Activated B cell treated with CpG ODN at 0.5 μM for 24 hours (primary cell): ENCODE measurements at regions not wholly inside any gene's neighbourhood (a gene's known extent, or its start where the extent isn't known, plus 50 kb on each side); places are given as distances from the start of the nearest gene placed in this dataset.

Experiments used
- ATAC-seq: fragments of 200-7000 bp; cut with Tn5 transposase; one replicate; pipeline ENCODE4 v1.10.0; 2021; ENCODE audit warnings: low read depth, mild to moderate bottlenecking, moderate library complexity
- CTCF ChIA-PET: fragments of 350-600 bp; sonication (Branson Sonifier 250); formaldehyde crosslinking; loops from one replicate; lab custom pipeline; 2021; ENCODE audit warnings: antibody characterized with exemption; lab: Charles Lee
- POLR2A ChIA-PET: fragments of 350-600 bp; sonication (Branson Sonifier 250); formaldehyde crosslinking; loops from one replicate; lab custom pipeline; 2021; ENCODE audit warnings: antibody characterized with exemption; lab: Charles Lee
- DNase-seq: peaks from one replicate; pipeline ENCODE4 v3.0.0; 2022
- H3K27ac Mint-ChIP-seq: one replicate; pipeline ENCODE4 v1.8.0; 2020; ENCODE audit warnings: mixed read lengths
- H3K27me3 Mint-ChIP-seq: one replicate; pipeline ENCODE4 v1.8.0; 2021; ENCODE audit warnings: mixed read lengths
- H3K36me3 Mint-ChIP-seq: one replicate; pipeline ENCODE4 v1.8.0; 2021; ENCODE audit warnings: low read depth, mixed read lengths
- H3K4me1 Mint-ChIP-seq: one replicate; pipeline ENCODE4 v1.8.0; 2021; ENCODE audit warnings: mixed read lengths
- H3K4me3 Mint-ChIP-seq: one replicate; pipeline ENCODE4 v1.8.0; 2020; ENCODE audit warnings: mild to moderate bottlenecking, mixed read lengths
- H3K9me3 Mint-ChIP-seq: one replicate; pipeline ENCODE4 v1.8.0; 2020; ENCODE audit warnings: mixed read lengths
- CTCF ChIP-seq: fragments of 200-600 bp; IDR thresholded peaks from one replicate; pipeline ENCODE4 v1.8.0; 2022; ENCODE audit warnings: antibody characterized with exemption, mild to moderate bottlenecking
- intact Hi-C: fragments of 100-400 bp; cut with micrococcal nuclease; formaldehyde crosslinking; loops from one replicate; pipeline ENCODE4 v1.15.1; 2024

- H3K4me3 Mint-ChIP-seq, result no peak overlapping the region
- H3K4me1 Mint-ChIP-seq, result peaks cover under 1% of the 10 kb centered on the region
- no peaks in the 10 kb centered on the region for H3K9me3 Mint-ChIP-seq
- no peaks in the 10 kb centered on the region for H3K36me3 Mint-ChIP-seq
- no peak overlapping the region for H3K27ac Mint-ChIP-seq
- intact Hi-C loops, result no loop called here
- no peak for ATAC-seq
- POLR2A ChIA-PET, result no interaction called here
- H3K27me3 Mint-ChIP-seq, result no peaks in the 10 kb centered on the region
- CTCF ChIA-PET, result no interaction called here
- no peak for TF ChIP-seq CTCF
- DNase-seq, result no peak
Measured at GRCh38 chr5:58151414-58151813, 308.5 kb downstream of the PLK2 start.

- Mint-ChIP-seq H3K27me3 (no peaks in the 10 kb centered on the region), H3K4me3 (no peak overlapping the region), H3K27ac (no peak overlapping the region), H3K36me3 (no peaks in the 10 kb centered on the region), H3K9me3 (no peaks in the 10 kb centered on the region), H3K4me1 (no peaks in the 10 kb centered on the region)
- POLR2A ChIA-PET, result no interaction called here
- CTCF ChIA-PET, result no interaction called here
- ATAC-seq, result no peak
- no peak for TF ChIP-seq CTCF
- no peak for DNase-seq
- intact Hi-C loops, result no loop called here
Measured at GRCh38 chr5:58150926-58151325, 309.0 kb downstream of the PLK2 start.

- no peak for TF ChIP-seq CTCF
- Mint-ChIP-seq H3K4me1 (no peaks in the 10 kb centered on the region), H3K27ac (no peak overlapping the region), H3K9me3 (no peaks in the 10 kb centered on the region), H3K4me3 (no peak overlapping the region), H3K36me3 (no peaks in the 10 kb centered on the region), H3K27me3 (no peaks in the 10 kb centered on the region)
- ChIA-PET CTCF (no interaction called here), POLR2A (no interaction called here)
- ATAC-seq (no peak), DNase-seq (no peak)
- intact Hi-C loops, result no loop called here
Measured at GRCh38 chr5:58149746-58150145, 310.1 kb downstream of the PLK2 start.

- ChIA-PET CTCF (no interaction called here), POLR2A (no interaction called here)
- no peaks in the 10 kb centered on the region for H3K27me3 Mint-ChIP-seq
- no peak overlapping the region for H3K27ac Mint-ChIP-seq
- no peak for TF ChIP-seq CTCF
- DNase-seq (no peak), ATAC-seq (no peak)
- intact Hi-C loops, result no loop called here
- no peak overlapping the region for H3K4me3 Mint-ChIP-seq
- no peaks in the 10 kb centered on the region for H3K9me3 Mint-ChIP-seq
- H3K36me3 Mint-ChIP-seq, result no peaks in the 10 kb centered on the region
- H3K4me1 Mint-ChIP-seq, result no peaks in the 10 kb centered on the region
Measured at GRCh38 chr5:58149345-58149744, 310.5 kb downstream of the PLK2 start.

GRCh38 chr5:58148254-58148775 lies 311.6 kb downstream of the PLK2 start:
- POLR2A ChIA-PET, result no interaction called here
- H3K27me3 Mint-ChIP-seq, result no peaks in the 10 kb centered on the region
- H3K27ac Mint-ChIP-seq, result no peak overlapping the region
- ATAC-seq (no peak), DNase-seq (no peak)
- no peak overlapping the region for H3K4me3 Mint-ChIP-seq
- intact Hi-C loops, result no loop called here
- no peaks in the 10 kb centered on the region for H3K36me3 Mint-ChIP-seq
- TF ChIP-seq CTCF, result no peak
- CTCF ChIA-PET, result no interaction called here
- no peaks in the 10 kb centered on the region for H3K9me3 Mint-ChIP-seq
- no peaks in the 10 kb centered on the region for H3K4me1 Mint-ChIP-seq
